22Rv1 (cell line): ENCODE measurements at regions not wholly inside any gene's neighbourhood (a gene's known extent, or its start where the extent isn't known, plus 50 kb on each side); places are given as distances from the start of the nearest gene placed in this dataset.
"Not testable (repeated sequence)": the region's sequence is repeated elsewhere in the genome, so short reads cannot be mapped to it uniquely, and the experiment has no call there.

Source experiments
- H3K27ac ChIP-seq: fragments of 450-650 bp; 2 replicates; pipeline ENCODE4 v1.5.1; 2017
- CTCF ChIP-seq: fragments of 450-650 bp; IDR thresholded peaks from 2 replicates; pipeline ENCODE4 v1.5.1; 2017; ENCODE audit warnings: mild to moderate bottlenecking
- ZFX ChIP-seq: fragments of 450-650 bp; IDR thresholded peaks from 2 replicates; pipeline ENCODE4 v1.6.1; 2017; ENCODE audit warnings: antibody characterized with exemption, borderline replicate concordance

DNA sequence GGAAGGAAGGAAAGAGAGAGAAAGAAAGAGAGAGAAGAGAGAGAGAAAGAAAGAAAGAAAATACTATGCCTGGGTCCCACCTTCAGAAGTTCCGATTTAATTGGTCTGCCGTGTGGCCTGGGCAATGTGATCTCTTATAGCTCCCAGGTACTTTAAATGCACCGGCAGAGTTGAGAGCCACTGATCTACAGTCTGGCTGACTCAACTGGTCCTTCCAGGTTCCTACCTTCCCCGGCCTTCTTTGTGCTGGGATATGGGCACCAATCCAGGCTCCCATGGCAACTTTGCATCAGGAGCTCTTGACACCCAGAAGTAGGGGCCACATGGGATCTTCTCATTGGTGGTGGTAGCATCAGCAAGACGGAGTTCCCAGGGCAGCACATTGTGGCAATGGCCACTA is 186.5 kb upstream of the ATP6AP2 start:
- TF ChIP-seq ZFX (no peak), CTCF (no peak)
- no peak overlapping the region for H3K27ac ChIP-seq

DNA sequence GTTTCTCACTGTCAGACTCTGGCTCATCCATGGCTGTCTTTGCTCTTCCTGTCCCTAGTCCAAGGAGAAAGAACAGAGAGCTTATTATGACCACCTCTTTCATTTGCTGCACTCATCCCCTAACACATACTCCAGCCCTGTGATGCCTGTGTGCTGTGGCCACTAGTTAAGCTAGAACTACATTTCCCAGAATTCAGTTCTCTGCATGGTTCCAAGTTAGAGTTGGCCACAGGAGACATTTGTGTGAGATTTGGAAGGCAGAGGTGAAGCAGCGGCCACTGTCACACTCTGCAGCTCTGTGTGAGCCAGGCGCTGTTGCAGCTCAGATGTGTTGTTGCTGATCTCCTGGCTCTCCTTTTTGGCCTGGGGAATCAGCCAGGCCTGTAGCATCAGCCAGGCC is 188.2 kb upstream of the ATP6AP2 start:
- no peak for TF ChIP-seq CTCF
- no peak for TF ChIP-seq ZFX
- no peak overlapping the region for H3K27ac ChIP-seq

- TF ChIP-seq ZFX: no peak
- TF ChIP-seq CTCF: no peak
- H3K27ac ChIP-seq: no peak overlapping the region
Observed at GRCh38 chrX:40391662-40392061, 189.1 kb upstream of the ATP6AP2 start.

DNA sequence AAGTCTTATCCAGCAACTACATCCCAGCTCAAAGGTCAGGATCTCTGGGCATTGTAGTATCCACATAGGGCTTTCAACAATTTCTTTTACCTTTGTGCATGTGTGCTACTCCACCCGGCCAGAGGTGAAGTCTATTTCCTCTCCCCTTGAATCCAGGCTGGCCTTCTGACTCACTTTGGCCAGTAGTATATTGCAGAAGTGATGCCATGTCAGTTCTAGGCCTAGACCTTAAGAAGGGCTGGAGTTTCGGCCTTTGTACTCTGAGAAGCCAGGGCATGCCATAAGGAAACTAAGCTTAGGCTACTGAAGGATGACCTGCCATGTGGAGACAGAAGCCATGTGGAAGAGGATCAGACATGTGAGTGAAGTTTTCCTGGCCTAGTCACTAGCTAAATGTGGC is 191.2 kb upstream of the ATP6AP2 start:
- no peak overlapping the region for H3K27ac ChIP-seq
- TF ChIP-seq ZFX (no peak), CTCF (no peak)

- H3K27ac ChIP-seq: no peak overlapping the region
- TF ChIP-seq CTCF (no peak), ZFX (no peak)
Observed at GRCh38 chrX:40388441-40388840, 192.3 kb upstream of the ATP6AP2 start.

DNA sequence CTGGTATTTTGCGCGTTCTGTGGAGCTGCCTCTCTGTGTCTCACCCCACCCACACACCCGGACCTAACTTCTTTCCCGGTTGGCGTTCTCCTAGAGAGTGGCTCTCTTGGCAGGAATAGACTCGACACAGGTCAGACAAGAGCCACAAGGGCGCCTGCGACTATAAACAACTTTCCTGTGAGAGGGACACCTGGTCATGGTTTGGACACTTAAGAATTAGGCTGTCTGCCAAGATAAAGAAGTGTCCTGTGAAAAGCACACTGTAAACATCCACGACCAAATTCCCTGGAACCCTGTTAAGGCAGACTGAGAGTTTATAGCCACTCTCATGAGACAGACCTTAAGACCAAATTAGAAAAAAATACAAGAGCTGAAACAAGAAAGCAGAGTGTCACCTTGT is 192.9 kb upstream of the ATP6AP2 start:
- H3K27ac ChIP-seq: not testable (repeated sequence)

DNA sequence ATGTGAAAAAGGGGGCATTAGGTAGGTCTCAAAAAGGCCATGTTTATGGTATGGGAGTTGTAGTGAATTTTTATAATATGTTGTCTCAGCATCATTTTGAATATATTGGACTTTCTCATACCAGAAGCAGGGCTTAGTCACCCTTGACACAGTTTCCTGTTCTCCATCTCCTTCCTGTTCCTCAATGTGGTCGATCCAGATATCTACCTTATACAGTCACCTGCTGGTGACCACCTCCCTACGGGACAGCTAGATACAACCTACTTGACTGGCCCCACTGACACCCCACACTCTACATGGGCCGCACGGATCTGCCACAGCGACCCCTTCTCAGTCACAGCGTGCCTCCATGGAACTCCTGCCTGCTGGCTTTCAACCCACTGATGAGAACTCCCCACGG is 193.5 kb upstream of the ATP6AP2 start:
- not testable (repeated sequence) for H3K27ac ChIP-seq

DNA sequence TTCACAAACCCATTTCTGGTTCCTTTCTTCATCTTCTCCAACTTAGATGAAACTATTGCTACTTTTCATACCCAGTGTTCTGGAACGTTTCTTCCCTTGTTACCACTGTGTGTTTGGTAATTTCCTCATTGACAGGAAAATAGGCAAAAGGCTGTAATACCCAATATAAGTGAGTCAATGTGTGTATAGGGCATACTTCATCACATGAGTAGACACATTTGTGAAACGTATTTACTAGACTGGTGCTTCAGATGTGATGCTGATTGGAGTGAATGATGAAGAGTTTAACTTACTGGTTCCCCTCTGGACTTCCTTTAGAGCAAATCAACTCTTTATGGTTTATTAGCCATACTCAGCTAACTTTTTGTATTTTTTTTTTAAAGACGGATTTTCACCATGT is 195.1 kb upstream of the ATP6AP2 start:
- TF ChIP-seq CTCF (no peak), ZFX (no peak)
- H3K27ac ChIP-seq: no peak overlapping the region

- no peak overlapping the region for H3K27ac ChIP-seq
- no peak for TF ChIP-seq ZFX
- TF ChIP-seq CTCF: no peak
Observed at GRCh38 chrX:40385256-40385655, 195.5 kb upstream of the ATP6AP2 start.
